ENCODE measurements at regions not wholly inside any gene's neighbourhood (a gene's known extent, or its start where the extent isn't known, plus 50 kb on each side); places are given as distances from the start of the nearest gene placed in this dataset.

DNA sequence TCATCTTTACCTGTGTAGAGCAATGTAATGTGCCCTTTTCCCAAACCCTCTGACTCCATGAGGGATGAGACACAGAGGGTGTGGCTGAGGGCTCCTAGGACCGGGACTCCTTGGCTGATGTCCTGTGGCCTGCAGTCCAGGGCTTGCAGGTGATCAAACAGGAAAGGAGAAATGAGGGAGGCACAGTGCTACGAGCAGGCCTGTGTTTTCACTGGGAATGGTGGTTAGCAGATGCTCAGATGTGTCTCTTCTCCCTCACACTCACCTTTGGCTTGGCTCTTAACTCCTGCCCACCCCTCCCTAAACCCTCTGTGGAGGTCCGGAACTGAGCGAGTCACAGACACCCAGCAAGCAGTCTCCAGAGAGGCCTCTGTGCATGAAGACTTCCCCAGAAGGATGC is 254.4 kb downstream of the DAD1 start:
- DNase-seq (ENCODE audit: insufficient read length, low spot score) = no peak
- no peak for FAIRE-seq
- TF ChIP-seq POLR2A (IDR thresholded peaks at IDR 0.05; ENCODE audit: low read depth, low read length) (no peak), TAF1 (IDR thresholded peaks at IDR 0.05; ENCODE audit: low read depth, low read length) (no peak), SPI1 (IDR thresholded peaks at IDR 0.05; ENCODE audit: low read depth, low read length) (no peak), POU2F2 (IDR thresholded peaks at IDR 0.05; ENCODE audit: low read depth, low read length) (no peak), PAX5 (IDR thresholded peaks at IDR 0.05; ENCODE audit: insufficient read depth, low read length, severe bottlenecking) (no peak), POLR2AphosphoS5 (IDR thresholded peaks at IDR 0.05; ENCODE audit: low read depth, low read length) (no peak)

DNA sequence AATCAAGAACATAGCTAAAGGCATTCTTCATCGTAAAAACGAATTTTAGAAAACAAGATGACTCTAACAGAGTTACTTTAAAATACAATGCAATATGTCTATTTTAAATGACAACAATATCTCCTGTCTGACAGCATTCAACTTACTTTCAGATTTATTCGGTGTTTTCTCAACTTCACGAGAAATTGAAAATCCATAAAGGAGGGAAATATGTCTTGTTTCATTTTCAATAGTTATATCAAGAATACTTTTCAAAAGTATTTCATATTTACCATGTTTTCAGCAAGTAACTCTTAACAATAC is 254.8 kb downstream of the DAD1 start:
- no peak for DNase-seq (ENCODE audit: insufficient read length, low spot score)
- no peak for FAIRE-seq
- TF ChIP-seq PAX5 (IDR thresholded peaks at IDR 0.05; ENCODE audit: insufficient read depth, low read length, severe bottlenecking) (no peak), POLR2AphosphoS5 (IDR thresholded peaks at IDR 0.05; ENCODE audit: low read depth, low read length) (no peak), POU2F2 (IDR thresholded peaks at IDR 0.05; ENCODE audit: low read depth, low read length) (no peak), SPI1 (IDR thresholded peaks at IDR 0.05; ENCODE audit: low read depth, low read length) (no peak), POLR2A (IDR thresholded peaks at IDR 0.05; ENCODE audit: low read depth, low read length) (no peak), TAF1 (IDR thresholded peaks at IDR 0.05; ENCODE audit: low read depth, low read length) (no peak)

DNA sequence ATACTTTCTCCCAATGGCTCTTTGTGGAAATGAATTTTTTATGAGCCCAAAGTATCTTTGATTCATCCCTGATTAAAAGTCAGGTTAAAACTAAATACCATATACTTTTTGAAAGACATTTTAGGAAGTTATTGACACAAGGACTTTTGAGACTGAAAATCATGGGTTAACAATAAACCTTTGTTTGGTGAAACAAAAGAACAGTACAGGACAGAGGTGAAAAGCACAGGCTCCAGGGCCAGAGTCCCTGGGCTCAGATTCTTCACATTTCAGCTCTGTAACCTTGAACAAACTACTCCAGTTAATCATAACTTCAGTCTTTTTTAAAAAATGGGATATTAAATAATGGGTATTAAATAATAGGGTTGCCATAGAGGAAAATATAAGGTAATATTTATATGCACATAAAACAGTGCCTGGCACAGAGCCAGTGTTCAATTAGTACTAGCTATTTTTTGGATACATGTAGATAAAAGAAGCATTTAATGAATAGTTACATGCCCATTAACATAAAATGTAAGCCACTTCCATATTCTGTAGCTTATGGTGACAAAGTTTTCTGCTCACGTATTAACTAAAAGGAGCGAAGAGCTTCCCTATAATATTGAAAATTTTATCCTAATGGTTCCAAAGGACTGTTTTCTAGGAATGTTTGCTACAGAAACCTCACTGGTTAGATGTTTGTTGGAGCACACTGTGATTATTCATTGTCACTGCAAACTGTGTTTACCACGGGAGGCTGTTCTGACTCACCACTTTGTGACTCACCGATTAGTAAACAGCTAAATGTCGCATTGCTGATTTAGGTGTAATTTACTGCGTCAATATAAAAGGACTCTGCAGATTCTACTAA is 255.4 kb downstream of the DAD1 start:
- DNase-seq (ENCODE audit: insufficient read length, low spot score) (no peak), FAIRE-seq (no peak)
- TF ChIP-seq POLR2A (IDR thresholded peaks at IDR 0.05; ENCODE audit: low read depth, low read length) (no peak), PAX5 (IDR thresholded peaks at IDR 0.05; ENCODE audit: insufficient read depth, low read length, severe bottlenecking) (no peak), POU2F2 (IDR thresholded peaks at IDR 0.05; ENCODE audit: low read depth, low read length) (no peak), POLR2AphosphoS5 (IDR thresholded peaks at IDR 0.05; ENCODE audit: low read depth, low read length) (no peak), TAF1 (IDR thresholded peaks at IDR 0.05; ENCODE audit: low read depth, low read length) (no peak), SPI1 (IDR thresholded peaks at IDR 0.05; ENCODE audit: low read depth, low read length) (no peak)

GRCh38 chr14:22332686-22333421 is 256.2 kb downstream of the DAD1 start:
- TF ChIP-seq SPI1 (IDR thresholded peaks at IDR 0.05; ENCODE audit: low read depth, low read length) (no peak), PAX5 (IDR thresholded peaks at IDR 0.05; ENCODE audit: insufficient read depth, low read length, severe bottlenecking) (no peak), POU2F2 (IDR thresholded peaks at IDR 0.05; ENCODE audit: low read depth, low read length) (no peak), TAF1 (IDR thresholded peaks at IDR 0.05; ENCODE audit: low read depth, low read length) (no peak), POLR2A (IDR thresholded peaks at IDR 0.05; ENCODE audit: low read depth, low read length) (no peak), POLR2AphosphoS5 (IDR thresholded peaks at IDR 0.05; ENCODE audit: low read depth, low read length) (no peak)
- no peak for DNase-seq (ENCODE audit: insufficient read length, low spot score)
- no peak for FAIRE-seq

DNA sequence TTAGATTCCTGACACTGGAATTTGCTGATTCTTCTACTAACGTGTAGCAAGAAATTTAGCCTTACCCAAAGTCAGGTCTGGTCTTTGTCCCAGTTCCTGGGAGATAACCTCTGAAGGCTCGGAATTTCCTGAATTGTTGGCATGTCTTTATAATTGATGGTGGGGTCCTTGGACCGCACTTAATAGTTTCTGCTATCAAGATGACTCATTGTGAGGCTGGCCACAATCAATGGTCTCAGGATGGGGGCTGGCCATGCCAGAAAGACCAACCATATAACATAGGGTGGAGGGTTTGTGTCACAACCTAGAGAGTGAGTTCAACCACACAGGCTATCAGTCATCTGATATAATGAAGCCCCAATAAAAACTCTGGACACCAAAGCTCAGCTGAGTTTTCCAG is 259.7 kb downstream of the DAD1 start:
- FAIRE-seq = no peak
- no peak for DNase-seq (ENCODE audit: insufficient read length, low spot score)

DNA sequence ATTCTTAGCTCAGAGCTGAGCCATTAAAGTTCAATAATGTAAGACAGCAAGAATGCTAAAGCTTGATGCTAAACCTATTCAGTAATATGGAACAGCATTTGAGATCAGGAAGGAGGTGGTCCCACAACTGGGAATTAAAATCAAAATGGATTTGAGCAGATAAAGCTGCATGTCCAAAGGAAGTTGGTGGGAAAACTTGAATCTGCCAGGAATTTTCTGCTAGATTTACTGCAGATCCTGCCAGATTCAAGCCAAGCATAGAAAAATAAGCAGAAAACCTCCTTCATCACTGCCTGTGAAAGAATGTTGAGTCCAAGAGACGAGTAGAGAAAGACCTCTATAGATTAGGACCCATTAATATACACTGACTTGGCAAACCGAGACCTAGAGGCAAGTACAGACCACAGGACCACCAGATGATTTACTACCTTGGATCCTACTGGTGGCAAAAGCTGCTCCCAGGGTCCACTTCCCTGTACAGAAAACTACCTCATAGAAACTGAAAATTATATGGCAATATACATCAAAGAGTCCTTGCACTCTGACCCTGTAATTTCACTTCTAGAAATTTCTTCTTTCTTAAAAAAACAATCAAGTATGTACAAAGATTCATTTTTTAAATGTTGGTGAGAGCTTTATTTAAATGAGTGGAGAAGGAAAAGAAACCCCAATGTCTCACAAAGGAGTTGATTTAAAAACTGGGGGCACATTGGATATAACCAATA is 263.2 kb downstream of the DAD1 start:
- TF ChIP-seq SPI1 (IDR thresholded peaks at IDR 0.05; ENCODE audit: low read depth, low read length) = peak; percentile 45; the same call in 1 of the 2 replicates
- TF ChIP-seq PAX5 (IDR thresholded peaks at IDR 0.05; ENCODE audit: insufficient read depth, low read length, severe bottlenecking) = no peak
- FAIRE-seq = no peak
- no peak for DNase-seq (ENCODE audit: insufficient read length, low spot score)

More for the DNA sequence above, 259.7 kb downstream of the DAD1 start:
- no peak for TF ChIP-seq TAF1 (IDR thresholded peaks at IDR 0.05; ENCODE audit: low read depth, low read length)
- TF ChIP-seq POU2F2 (IDR thresholded peaks at IDR 0.05; ENCODE audit: low read depth, low read length) = no peak
- no peak for TF ChIP-seq SPI1 (IDR thresholded peaks at IDR 0.05; ENCODE audit: low read depth, low read length)
- TF ChIP-seq PAX5 (IDR thresholded peaks at IDR 0.05; ENCODE audit: insufficient read depth, low read length, severe bottlenecking) = no peak
- no peak for TF ChIP-seq POLR2AphosphoS5 (IDR thresholded peaks at IDR 0.05; ENCODE audit: low read depth, low read length)
- no peak for TF ChIP-seq POLR2A (IDR thresholded peaks at IDR 0.05; ENCODE audit: low read depth, low read length)

GRCh38 chr14:22320362-22320750 is 268.7 kb downstream of the DAD1 start:
- TF ChIP-seq POU2F2 (IDR thresholded peaks at IDR 0.05; ENCODE audit: low read depth, low read length) (no peak), PAX5 (IDR thresholded peaks at IDR 0.05; ENCODE audit: insufficient read depth, low read length, severe bottlenecking) (no peak), POLR2AphosphoS5 (IDR thresholded peaks at IDR 0.05; ENCODE audit: low read depth, low read length) (no peak), POLR2A (IDR thresholded peaks at IDR 0.05; ENCODE audit: low read depth, low read length) (no peak), TAF1 (IDR thresholded peaks at IDR 0.05; ENCODE audit: low read depth, low read length) (no peak), SPI1 (IDR thresholded peaks at IDR 0.05; ENCODE audit: low read depth, low read length) (no peak)
- no peak for DNase-seq (ENCODE audit: insufficient read length, low spot score)
- FAIRE-seq = no peak

- FAIRE-seq (peak; percentile 84), DNase-seq (ENCODE audit: insufficient read length, low spot score) (no peak)
- no peak for TF ChIP-seq POU2F2 (IDR thresholded peaks at IDR 0.05; ENCODE audit: low read depth, low read length)
- TF ChIP-seq SPI1 (IDR thresholded peaks at IDR 0.05; ENCODE audit: low read depth, low read length) = no peak
- TF ChIP-seq POLR2A (IDR thresholded peaks at IDR 0.05; ENCODE audit: low read depth, low read length) = no peak
- no peak for TF ChIP-seq TAF1 (IDR thresholded peaks at IDR 0.05; ENCODE audit: low read depth, low read length)
- TF ChIP-seq PAX5 (IDR thresholded peaks at IDR 0.05; ENCODE audit: insufficient read depth, low read length, severe bottlenecking) = no peak
- no peak for TF ChIP-seq POLR2AphosphoS5 (IDR thresholded peaks at IDR 0.05; ENCODE audit: low read depth, low read length)
Measured at GRCh38 chr14:22319526-22320361, 269.3 kb downstream of the DAD1 start.
